Skin epidermis (tissue), 12 donors: ENCODE measurements at regions not wholly inside any gene's neighbourhood (a gene's known extent, or its start where the extent isn't known, plus 50 kb on each side); places are given as distances from the start of the nearest gene placed in this dataset.
A peak's percentile ranks its signal among the peaks of the same experiment; 100 is the strongest.

Experiments
- H3K27ac ChIP-seq, 21 experiments: fragments of 200-600 bp; sonication (generic) in 11 of 21; one replicate each; pipeline ENCODE4 v1.5.0; 2020; ENCODE audit warnings: mild to moderate bottlenecking in 3 of 21, inconsistent platforms in 2 of 21, moderate library complexity in 2 of 21
- H3K4me3 ChIP-seq, 7 experiments: fragments of 200-600 bp; sonication (generic) in 2 of 7; one replicate each; pipeline ENCODE4 v1.5.0; 2020; ENCODE audit warnings: inconsistent platforms in 2 of 7, mild to moderate bottlenecking in 2 of 7, moderate library complexity in 1 of 7

DNA sequence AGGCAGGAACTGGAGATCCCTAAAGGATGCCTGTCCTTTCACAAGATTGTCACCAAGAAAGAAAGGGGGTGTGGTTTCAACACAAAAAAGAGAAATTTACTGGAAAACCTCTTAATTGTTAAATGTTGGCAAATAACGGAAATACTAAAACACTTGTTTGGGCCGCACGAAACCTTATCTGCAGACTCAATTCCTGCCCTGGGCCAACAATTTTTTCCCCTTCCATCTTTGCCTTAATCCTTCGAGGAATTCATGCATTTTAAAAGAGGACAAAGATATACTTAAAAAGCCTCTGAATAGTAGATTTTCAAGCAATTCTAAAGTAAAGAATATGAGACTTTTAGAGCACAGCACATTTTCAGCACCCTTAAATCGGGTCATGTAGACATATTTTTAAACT, 366.2 kb downstream of the DUSP6 start:
- H3K27ac ChIP-seq, result no peak overlapping the region
- no peak overlapping the region for H3K4me3 ChIP-seq

DNA sequence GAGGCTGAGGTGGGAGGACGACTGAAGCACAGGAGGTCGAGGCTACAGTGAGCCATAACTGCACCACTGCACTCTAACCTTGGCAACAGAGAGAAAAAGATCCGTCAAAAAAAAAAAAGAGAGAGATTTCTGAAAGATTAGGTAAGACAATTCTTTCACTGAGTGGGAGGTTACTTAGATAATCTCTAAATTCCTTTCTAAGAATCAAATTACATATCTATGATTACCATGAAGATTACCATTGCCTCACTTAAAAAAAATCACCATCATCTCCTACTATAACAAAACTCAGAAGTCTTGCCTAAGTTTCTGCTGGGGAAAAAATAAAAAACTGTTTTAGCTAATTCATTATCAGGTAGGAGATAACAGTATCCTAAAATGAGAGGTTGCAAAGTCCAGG, 366.7 kb downstream of the DUSP6 start:
- Histone ChIP-seq H3K27ac (no peak overlapping the region), H3K4me3 (no peak overlapping the region)

DNA sequence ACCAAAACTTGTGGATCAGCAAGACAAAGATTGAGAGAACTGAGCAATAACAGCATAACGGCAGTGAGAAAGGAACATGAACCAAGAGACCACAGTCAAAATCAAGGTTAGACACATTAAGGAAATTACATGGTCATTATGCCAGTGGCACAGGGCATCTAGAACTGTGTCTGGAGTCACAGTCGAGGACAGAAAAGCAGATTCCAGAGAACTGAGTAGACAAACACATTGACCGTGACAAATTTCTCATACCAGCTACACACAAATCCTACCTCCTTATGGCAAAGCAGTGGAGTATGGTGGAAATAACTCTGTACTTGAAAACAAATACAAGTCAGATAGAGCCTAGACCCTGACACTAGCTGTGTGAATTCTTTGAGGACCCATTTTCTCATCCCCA, 367.3 kb downstream of the DUSP6 start:
- Histone ChIP-seq H3K4me3 (no peak overlapping the region), H3K27ac (no peak overlapping the region)

DNA sequence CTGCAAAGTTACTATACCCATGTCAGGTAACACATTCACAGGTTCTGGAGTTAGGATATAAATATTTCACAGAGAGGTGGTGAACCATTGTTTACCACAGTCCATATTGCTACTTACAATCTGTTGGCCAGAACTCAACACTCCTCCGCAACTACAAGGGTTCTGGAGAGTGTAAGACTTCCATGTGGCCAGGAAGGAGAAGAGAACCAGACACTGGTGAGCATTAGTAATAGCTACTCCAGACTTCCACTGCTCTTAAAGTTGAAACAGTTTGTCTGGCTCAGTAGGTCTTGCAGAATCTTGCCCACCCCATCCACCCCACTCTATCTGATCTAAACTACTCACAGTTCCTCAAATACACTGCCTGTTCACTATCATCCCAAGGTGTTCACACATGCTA, 369.6 kb downstream of the DUSP6 start:
- H3K27ac ChIP-seq, result no peak overlapping the region
- no peak overlapping the region for H3K4me3 ChIP-seq

DNA sequence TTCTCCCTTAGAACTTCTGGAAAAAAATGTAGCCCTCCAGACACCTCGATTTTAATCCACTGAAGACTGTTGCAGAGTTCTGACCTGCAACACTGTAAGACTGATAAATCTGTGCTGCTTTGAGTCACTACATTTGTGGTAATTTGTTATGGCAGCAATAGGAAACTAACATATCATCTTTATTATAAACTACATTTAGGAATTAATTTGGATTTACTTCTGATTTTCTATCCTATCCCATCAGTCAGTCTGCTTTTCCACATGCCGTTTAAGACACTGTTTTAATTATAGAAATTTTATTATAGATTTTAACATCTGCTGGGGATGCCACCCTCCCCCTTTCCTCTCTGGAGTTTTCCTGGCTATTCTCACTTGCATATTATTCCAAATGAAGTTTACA, 375.2 kb downstream of the DUSP6 start:
- Histone ChIP-seq H3K4me3 (no peak overlapping the region), H3K27ac (no peak overlapping the region)

DNA sequence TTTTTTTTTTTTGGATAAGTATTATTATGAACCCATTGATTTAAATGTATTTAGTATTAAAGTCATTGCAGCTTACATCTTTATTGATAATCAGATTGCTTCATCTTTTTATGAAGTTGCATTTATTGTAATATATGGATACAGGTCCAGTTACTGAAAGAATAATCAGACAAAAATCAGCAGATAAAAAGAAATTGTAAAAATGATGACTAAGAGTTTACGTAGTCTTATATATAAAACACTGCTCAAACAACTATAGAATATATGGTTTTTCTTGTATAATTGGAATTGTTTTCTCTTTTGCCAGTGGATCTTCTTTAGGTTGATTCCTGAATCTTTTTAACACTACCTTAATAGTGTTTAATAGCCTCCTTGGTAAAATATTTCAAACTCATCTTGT, 378.3 kb downstream of the DUSP6 start:
- H3K4me3 ChIP-seq, result no peak overlapping the region
- no peak overlapping the region for H3K27ac ChIP-seq

DNA sequence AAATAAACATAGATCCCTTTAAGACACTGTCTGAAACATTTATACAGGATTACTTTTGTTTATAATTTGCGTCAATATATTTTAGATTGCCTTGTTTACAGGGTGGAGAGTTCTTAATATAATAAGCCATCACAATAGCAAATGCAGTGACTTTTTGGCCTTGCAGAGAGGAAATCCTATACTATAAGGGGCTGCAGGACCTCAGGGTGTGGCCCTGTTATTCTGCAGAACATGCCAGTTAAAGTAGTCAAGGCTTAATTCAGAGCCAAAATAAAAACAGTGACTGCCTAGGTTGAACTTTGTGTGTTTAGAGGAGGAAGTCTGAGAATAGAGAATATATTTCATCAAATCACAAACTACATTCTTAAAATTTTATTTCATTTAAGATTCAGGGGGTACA, 381.6 kb downstream of the DUSP6 start:
- H3K4me3 ChIP-seq, result no peak overlapping the region
- H3K27ac ChIP-seq, result no peak overlapping the region

DNA sequence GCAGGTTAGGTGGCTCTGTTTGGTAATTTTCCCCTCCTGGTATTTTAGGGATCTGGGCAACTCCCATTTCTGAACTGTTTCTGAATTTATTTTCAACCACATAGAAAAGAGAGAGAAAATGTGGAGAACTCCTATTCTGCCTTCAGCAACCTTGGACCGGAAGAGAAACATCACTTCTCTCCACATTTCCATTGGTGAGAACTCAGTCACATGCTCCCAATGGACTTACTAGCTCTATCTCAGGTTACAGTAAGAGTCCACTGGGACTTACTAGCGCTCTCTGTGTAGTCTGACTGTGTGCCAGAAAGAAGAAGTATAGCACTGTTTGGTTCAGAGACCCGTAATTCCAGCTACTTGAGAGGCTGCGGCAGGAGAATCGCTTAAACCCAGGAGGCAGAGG, 383.2 kb downstream of the DUSP6 start:
- no peak overlapping the region for H3K27ac ChIP-seq
- H3K4me3 ChIP-seq, result no peak overlapping the region

DNA sequence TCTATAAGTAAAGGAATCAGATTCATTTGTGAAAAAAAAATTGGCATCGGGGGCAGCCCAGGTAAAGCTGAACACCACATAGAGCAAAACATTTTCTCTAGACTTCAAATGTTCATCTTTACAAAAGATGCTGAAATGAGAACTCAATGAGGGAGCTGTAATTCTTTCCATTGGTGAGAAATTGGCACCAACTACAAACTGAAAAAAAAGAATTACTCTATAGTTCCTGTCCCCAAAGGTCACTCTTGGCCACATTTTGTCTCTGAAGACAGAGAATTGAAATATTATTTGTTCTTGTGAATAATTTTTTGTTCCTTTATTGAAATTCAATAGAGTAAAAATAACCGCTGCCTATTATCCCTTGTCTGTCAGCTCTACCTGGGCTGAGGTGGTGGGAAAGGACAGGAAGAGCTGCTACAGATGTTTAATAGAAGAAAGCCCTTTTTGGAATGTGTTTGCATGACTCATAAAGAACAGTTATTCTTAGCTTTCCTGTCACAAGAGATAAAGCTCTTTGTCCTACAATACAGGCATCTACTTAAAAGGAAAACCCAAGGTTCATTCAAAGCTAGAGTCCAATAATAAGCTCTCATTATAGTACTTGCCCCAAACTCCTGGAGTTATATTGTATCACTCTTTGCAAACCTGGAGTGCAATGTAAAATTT, 380.1 kb upstream of the KITLG start:
- Histone ChIP-seq H3K4me3 (no peak overlapping the region), H3K27ac (no peak overlapping the region)

DNA sequence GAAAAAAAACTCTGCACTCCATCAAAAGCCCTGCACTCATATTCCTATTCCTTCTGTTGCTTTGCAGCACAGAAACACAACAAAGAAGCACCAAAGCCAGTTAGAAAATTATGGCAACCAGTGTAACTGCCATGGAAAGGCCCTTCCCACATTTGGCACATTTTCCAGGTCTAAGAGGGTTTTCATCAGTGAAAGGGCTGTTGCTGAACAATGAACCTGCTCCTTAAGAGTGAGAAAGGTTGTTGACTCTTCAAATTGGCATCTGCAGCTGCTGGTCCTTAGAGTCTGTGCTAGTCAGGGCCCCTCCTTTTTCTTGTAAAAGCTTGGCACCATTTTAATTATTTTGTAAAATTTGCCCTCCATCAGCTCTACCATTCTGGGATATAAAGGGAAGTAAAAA, 378.7 kb upstream of the KITLG start:
- H3K27ac ChIP-seq, result no peak overlapping the region
- no peak overlapping the region for H3K4me3 ChIP-seq

DNA sequence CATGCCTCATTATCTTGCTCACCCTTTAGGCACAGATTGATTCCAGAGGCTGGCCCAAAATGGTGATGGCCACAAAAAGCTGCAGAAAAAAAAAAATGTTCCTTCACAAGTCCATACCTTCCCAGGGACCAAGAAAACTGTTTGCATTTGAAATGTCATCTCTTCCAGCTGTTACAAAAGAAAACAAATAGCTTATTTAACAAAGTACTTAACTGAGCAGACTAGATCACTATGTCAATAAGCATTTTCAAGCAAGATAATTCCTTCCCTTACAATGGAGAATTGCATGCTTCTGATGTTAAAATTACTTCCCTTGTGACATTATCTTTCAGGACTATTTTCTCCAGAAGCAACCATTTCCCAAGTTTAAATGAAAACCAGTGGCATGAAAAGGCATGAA, 377.9 kb upstream of the KITLG start:
- no peak overlapping the region for H3K4me3 ChIP-seq

DNA sequence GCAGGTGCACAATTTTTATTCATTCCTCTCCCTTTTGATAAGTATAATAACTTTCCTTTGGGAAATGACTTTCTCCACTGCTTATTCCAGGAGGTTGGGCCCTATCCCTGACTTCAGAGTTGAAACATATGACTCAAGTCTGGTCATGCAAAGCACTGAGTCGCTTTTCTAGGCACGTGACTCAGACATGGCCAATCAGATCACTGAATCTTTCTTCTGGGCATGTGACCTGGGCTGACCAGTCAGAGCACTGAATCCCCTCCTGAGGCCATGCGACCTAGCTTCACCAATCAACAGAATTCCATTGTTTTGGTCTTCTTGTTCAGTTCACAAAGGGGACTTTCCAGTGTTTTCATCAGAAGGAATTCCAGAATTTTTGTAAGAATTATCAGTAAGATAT, 377.1 kb upstream of the KITLG start:
- Histone ChIP-seq H3K4me3 (no peak overlapping the region), H3K27ac (no peak overlapping the region)

More for the DNA sequence above, 377.9 kb upstream of the KITLG start:
- H3K27ac ChIP-seq, result no peak overlapping the region

DNA sequence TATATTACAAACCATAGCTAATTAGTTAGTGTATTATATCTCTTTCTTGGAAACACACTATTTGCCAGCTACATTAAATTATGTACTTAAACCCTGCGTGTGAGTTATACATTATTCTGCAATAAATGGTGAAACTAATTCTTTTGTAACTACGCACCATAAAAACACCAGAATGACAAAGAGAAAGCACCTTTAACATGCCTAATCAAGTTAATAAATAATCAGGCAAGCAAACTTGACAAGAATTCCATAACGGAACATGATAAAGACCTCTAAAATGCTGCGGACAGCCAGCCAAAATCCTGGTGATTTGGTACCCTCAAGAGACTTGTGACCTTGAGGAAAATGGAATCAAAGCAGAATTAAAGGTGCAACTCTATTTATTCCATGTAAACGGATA, 375.3 kb upstream of the KITLG start:
- H3K27ac ChIP-seq, result no peak overlapping the region

DNA sequence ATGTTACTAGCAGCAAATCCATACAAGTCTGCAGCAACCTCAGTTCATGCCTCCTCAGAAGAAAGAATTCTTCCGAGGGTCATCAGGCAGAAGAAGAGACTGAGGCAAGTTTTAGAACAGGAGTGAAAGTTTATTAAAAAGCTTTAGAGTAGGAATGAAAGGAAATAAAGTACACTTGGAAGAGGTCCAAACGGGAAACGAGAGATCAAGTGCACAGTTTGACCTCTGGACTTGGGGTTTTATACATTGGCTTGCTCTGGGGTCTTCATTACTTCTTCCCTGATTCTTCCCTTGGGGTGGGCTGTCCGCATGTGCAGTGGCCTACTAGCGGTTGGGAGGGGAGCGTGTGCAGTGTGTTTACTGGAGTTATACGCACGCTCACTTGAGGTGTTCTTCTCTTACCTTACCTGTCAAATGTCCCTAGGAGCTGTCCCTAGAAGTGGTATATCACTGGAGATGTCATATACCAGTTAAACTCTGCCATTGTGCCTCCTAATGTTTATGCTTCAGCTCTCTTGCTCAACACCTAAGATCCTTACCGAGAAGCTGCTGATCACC, 372.8 kb upstream of the KITLG start:
- H3K4me3 ChIP-seq, result no peak overlapping the region
- no peak overlapping the region for H3K27ac ChIP-seq

More for the DNA sequence above, 375.3 kb upstream of the KITLG start:
- no peak overlapping the region for H3K4me3 ChIP-seq

DNA sequence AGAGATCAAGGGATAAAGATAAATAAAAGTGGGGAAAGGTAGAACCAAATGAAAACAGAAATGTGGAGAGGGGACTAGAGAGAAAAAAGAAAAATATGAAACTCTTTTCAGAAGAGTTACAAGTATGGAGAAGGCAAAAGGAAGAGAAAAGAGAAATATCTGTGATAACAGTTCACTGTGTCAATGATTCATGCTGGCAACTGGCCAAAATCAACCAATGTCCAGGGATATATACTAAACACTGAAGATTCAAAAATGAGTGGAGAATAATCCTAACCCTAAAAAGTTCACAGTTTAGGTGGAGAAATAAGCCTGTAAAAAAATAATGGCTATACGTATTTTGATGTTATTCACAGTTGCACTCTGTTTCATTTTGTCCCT, 372.3 kb upstream of the KITLG start:
- no peak overlapping the region for H3K4me3 ChIP-seq
- no peak overlapping the region for H3K27ac ChIP-seq

DNA sequence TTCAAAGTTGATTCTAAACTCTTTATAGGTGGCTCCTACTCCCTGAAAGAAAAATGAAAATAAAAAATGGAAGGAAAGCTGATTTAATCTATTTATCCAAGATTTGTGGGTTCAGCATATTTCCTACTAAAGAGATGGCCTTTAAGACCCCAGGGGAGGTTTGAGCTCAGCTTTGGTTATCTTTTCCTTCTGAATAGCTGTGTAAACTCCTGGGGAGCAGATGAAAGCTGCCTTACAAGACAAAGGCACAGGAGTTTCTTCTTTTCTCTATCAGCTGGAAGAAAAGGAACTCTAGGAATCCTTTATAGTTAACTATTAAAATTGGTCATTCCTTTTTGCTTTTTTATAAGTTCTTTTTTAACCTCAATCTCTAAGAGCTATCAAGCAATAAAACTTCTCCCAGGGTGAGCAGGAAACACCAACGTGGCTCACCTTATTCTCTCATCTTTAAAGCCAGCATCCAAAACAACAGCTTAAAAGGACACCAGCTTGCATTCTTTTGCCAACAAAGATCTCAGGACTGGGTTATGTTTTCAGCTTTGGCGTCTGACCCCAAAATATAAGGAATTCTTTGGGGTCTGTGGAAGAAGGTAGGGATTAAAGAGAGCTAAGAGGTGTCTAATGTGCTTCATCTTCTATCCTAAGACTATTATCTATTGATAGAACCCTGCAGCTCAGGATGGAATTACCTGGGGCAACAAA, 371.7 kb upstream of the KITLG start:
- no peak overlapping the region for H3K27ac ChIP-seq
- no peak overlapping the region for H3K4me3 ChIP-seq

DNA sequence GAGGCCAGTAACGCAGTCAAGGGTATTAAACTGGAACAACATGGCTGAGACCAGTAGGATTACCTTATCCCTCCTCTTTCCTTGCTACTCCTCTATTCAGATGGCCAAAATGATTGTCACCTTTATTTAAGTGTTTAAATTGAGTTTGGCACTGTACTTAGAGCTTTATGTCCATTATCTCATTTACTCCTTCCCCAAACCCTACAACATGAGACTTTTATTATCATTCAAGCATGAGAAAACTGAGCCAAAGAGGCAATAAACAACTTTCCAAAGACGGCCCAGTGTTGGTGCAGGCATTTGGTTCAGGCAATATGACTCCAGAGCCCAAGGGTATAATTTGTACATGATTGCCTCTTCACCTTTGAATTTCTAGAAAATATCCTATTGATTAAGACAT, 370.9 kb upstream of the KITLG start:
- Histone ChIP-seq H3K27ac (no peak overlapping the region), H3K4me3 (no peak overlapping the region)

DNA sequence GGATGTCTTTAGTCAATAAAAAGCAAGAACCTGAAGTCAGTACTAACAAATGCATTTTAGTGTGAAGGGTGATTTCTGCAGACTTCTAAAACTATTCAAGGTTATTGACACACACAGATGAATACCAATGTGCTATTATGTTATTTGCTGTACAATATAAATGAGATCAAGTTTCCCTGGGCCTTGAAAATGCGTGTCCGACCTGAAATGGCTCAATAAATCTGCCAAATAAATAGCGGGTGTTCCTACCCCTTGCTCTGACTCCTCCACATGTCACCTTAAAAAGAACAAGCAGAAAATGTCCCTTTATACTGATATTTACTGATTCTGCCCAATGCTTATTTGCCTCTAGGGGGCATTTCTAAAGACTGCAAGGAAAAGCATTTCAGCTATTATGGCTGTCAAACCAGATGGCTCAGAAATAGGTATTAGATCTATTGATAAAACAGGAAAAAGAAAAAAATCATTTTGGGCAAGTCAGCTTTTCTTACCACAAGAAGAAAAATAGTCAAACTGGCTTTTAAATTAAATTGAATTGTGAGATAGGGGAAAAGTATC, 367.3 kb upstream of the KITLG start:
- H3K27ac ChIP-seq, result no peak overlapping the region

DNA sequence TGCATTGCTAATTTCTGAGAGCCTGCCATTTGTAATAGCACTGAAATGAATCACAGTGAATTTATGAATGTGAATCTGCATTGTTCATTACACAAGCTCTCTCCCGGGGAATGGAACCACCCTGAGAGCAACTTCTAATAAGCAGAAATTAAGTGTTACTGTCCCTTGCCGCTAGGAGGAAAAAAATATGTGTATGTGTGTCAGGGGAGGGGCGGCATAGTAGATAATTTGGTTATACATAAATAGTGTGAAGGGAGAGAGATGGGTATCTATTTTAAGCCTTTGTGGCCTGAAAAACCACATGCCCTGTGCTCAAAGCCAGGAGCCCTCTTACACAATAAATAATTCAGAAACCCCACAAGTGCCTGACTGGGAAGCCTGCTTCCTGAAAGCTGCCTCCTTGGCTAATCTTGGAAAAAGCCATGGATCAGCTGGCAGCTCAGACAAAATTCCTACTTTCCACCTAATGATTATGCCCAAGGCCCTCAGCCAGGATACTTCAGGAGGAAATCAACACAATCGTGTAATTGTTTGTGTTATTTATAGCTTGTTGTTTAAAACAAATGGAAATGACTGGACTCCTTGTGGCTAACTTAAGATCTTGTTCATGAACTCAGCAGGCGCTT, 366.2 kb upstream of the KITLG start:
- Histone ChIP-seq H3K4me3 (no peak overlapping the region), H3K27ac (peak overlapping the region in 7 of 21 experiments; percentile 13 to 64 (median 34))

More for the DNA sequence above, 367.3 kb upstream of the KITLG start:
- no peak overlapping the region for H3K4me3 ChIP-seq

DNA sequence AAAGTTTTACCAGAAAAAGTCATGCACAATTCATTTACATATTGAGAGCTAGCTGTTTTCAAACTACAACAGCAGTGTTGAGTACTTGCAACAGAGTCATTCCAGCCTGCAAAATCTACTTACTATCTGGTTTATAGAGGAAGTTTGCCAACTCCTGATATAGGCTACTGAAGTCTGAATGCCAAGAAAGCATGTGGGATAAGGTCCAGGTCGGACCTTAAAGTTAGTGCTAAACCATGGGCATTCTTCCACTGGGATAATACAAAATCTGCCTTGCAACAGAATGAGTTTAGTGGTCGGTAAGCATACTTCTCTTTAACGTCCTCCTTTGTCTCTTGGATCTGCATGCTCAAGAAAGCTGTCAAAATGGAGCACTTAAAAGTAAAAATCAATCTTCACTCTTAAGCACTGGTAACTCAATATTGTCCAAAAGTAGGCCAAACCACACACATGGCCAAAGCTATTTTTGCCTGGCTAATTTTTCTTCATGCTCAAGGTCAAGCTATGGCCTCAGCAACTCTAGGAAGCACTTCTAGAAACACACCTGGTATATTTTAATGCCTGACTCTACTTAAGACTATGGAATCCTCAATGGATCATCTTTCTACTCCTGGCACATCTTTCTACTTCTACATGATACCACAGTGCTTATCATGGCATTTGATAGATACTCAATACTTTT, 364.9 kb upstream of the KITLG start:
- Histone ChIP-seq H3K4me3 (no peak overlapping the region), H3K27ac (no peak overlapping the region)
